Uterus (tissue), 2 donors: ENCODE measurements at regions not wholly inside any gene's neighbourhood (a gene's known extent, or its start where the extent isn't known, plus 50 kb on each side); places are given as distances from the start of the nearest gene placed in this dataset.

Source experiments
- POLR2A ChIP-seq, 2 donors: fragments of 450-650 bp; IDR thresholded peaks; one replicate each; pipeline ENCODE4 v1.6.1; 2016; ENCODE audit warnings: antibody characterized with exemption in 2 of 2, mild to moderate bottlenecking in 1 of 2, moderate library complexity in 1 of 2
- TF ChIP-seq, protein P1 (sequence below), 4 experiments: fragments of 200-600 bp in 2 of 4; fragments of 450-650 bp in 2 of 4; sonication (generic) in 2 of 4; IDR thresholded peaks; one replicate each; pipeline ENCODE4 v1.5.1; 2016 to 2019; ENCODE audit warnings: antibody characterized with exemption in 4 of 4, mild to moderate bottlenecking in 2 of 4, moderate library complexity in 1 of 4

DNA sequence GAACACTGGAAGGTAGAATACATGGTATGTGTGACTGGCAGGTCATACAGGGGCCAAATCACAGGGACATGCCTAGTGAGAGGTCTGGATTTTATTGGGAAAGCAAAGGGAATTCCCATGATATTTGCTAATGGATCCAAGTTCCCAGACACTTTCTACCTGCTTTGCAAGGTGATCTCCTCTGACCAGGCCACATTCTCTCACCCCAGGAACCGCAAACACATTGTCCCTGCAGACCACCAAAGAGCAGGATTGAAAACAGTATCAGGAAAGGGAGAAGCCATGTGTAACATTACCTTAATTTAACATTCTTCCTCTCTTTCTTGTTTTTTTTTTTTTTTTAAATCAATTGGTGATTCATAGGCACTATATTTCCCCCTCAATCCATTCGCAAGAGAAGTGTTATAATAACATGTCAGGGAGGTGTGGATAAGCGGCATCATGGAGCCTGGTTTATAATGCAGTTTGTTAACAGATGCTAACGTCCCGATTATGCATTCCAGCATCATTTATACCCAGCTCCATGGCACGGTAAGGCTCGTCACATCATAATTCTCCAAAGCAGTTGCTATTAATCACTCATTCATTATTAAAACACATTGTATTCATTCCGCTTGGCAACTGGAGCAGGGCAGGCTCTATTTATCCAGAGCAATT, 155.1 kb upstream of the CCL2 start:
- TF ChIP-seq, protein P1, sequence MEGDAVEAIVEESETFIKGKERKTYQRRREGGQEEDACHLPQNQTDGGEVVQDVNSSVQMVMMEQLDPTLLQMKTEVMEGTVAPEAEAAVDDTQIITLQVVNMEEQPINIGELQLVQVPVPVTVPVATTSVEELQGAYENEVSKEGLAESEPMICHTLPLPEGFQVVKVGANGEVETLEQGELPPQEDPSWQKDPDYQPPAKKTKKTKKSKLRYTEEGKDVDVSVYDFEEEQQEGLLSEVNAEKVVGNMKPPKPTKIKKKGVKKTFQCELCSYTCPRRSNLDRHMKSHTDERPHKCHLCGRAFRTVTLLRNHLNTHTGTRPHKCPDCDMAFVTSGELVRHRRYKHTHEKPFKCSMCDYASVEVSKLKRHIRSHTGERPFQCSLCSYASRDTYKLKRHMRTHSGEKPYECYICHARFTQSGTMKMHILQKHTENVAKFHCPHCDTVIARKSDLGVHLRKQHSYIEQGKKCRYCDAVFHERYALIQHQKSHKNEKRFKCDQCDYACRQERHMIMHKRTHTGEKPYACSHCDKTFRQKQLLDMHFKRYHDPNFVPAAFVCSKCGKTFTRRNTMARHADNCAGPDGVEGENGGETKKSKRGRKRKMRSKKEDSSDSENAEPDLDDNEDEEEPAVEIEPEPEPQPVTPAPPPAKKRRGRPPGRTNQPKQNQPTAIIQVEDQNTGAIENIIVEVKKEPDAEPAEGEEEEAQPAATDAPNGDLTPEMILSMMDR (IDR thresholded peaks at IDR 0.05), result no peak
- no peak for TF ChIP-seq POLR2A (IDR thresholded peaks at IDR 0.05)
